ENCODE measurements at regions not wholly inside any gene's neighbourhood (a gene's known extent, or its start where the extent isn't known, plus 50 kb on each side); places are given as distances from the start of the nearest gene placed in this dataset.

- TF ChIP-seq EZH2 (IDR thresholded peaks at IDR 0.05; ENCODE audit: borderline replicate concordance, insufficient read depth, low read length, poor library complexity, severe bottlenecking) (no peak), RAD21 (conservative IDR thresholded peaks at IDR 0.05) (no peak), EP300 (conservative IDR thresholded peaks at IDR 0.05; ENCODE audit: poor library complexity, severe bottlenecking) (no peak), CTCF (IDR thresholded peaks at IDR 0.05; ENCODE audit: poor library complexity, severe bottlenecking) (no peak)
Observed at GRCh38 chr14:104522926-104523545, 56.5 kb upstream of the C14orf180 start.
